ENCODE measurements at regions not wholly inside any gene's neighbourhood (a gene's known extent, or its start where the extent isn't known, plus 50 kb on each side); places are given as distances from the start of the nearest gene placed in this dataset.

DNA sequence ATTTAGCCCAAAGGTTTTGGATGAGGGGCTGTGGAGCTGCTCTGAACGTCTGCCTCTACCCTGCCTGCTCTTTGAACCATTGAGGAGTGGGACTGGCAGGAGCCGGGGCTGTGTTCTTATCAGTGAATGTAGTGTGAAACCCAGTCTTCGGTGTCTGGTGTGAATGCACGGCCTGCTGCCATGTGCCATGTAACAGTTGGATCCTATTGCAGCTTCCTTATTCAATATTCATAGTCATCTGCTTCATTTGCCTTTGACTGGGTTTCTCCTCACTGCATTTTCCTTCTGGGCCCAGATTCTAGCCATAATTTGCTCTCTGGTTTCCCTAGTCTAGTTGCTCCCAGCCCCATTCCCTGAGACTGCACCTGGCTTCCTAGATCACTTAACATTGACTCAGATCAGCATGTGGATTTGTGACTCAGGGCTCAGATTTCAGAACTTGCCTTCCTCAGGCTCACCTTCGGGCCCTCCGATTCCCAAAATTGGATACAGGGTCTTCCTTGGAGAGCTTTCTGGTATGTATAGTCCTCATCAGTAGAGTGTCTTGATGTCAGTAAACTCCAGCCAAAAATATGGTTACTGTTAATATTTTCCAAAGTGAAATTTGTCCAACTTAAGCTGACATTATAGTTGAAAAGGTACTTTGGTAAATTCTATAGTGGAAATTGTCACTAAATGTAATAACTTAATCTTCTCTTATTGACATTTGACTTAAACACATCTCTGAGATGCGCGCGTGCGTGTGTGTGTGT lies 94.0 kb upstream of the DDIT4L start:
- no peak for DNase-seq
- H3K27ac ChIP-seq: no peak overlapping the region
- no peaks in the 10 kb centered on the region for H3K9me3 ChIP-seq
- in situ Hi-C loops (cut with MboI; ENCODE audit: low pct_ligation_motif_present in 1 of 4, low pct_unique_long_range_greater_than_20kb in 1 of 4, low sequenced_read_pairs in 3 of 4): no loop called here
- H3K27me3 ChIP-seq: no peaks in the 10 kb centered on the region
- intact Hi-C loops (cut with DNase I; ENCODE audit: low total_unique reads): no loop called here
- 83 to 85% methylated on average over 9 to 10 of the region's 10 CpGs for WGBS, 2 donors (ENCODE audit: low coverage in 1 of 2)
- H3K36me3 ChIP-seq: no peaks in the 10 kb centered on the region
- no peaks in the 10 kb centered on the region for H3K4me1 ChIP-seq
- TF ChIP-seq POLR2AphosphoS5 (IDR thresholded peaks at IDR 0.05): no peak
- no peak overlapping the region for H3K4me3 ChIP-seq

- 84 to 89% methylated on average over 2 of the region's 2 CpGs for WGBS, 2 donors (ENCODE audit: low coverage in 1 of 2)
- H3K27ac ChIP-seq: no peak overlapping the region
- in situ Hi-C loops (cut with MboI; ENCODE audit: low pct_ligation_motif_present in 1 of 4, low pct_unique_long_range_greater_than_20kb in 1 of 4, low sequenced_read_pairs in 3 of 4): no loop called here
- H3K9me3 ChIP-seq: no peaks in the 10 kb centered on the region
- no peak for TF ChIP-seq EP300 (IDR thresholded peaks at IDR 0.05; ENCODE audit: low read depth)
- TF ChIP-seq POLR2AphosphoS5 (IDR thresholded peaks at IDR 0.05): no peak
- TF ChIP-seq, protein P1, sequence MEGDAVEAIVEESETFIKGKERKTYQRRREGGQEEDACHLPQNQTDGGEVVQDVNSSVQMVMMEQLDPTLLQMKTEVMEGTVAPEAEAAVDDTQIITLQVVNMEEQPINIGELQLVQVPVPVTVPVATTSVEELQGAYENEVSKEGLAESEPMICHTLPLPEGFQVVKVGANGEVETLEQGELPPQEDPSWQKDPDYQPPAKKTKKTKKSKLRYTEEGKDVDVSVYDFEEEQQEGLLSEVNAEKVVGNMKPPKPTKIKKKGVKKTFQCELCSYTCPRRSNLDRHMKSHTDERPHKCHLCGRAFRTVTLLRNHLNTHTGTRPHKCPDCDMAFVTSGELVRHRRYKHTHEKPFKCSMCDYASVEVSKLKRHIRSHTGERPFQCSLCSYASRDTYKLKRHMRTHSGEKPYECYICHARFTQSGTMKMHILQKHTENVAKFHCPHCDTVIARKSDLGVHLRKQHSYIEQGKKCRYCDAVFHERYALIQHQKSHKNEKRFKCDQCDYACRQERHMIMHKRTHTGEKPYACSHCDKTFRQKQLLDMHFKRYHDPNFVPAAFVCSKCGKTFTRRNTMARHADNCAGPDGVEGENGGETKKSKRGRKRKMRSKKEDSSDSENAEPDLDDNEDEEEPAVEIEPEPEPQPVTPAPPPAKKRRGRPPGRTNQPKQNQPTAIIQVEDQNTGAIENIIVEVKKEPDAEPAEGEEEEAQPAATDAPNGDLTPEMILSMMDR (IDR thresholded peaks at IDR 0.05): no peak
- no peak for TF ChIP-seq POLR2A (IDR thresholded peaks at IDR 0.05)
- H3K4me1 ChIP-seq: no peaks in the 10 kb centered on the region
- DNase-seq: no peak
- H3K27me3 ChIP-seq: no peaks in the 10 kb centered on the region
- no peak overlapping the region for H3K4me3 ChIP-seq
- H3K36me3 ChIP-seq: no peaks in the 10 kb centered on the region
- intact Hi-C loops (cut with DNase I; ENCODE audit: low total_unique reads): no loop called here
Observed at GRCh38 chr4:100280807-100281206, 90.5 kb upstream of the DDIT4L start.

GRCh38 chr4:100278567-100278966 lies 88.3 kb upstream of the DDIT4L start:
- WGBS, 2 donors (ENCODE audit: low coverage in 1 of 2): 71 to 88% methylated on average over 3 of the region's 3 CpGs
- in situ Hi-C loops (cut with MboI; ENCODE audit: low pct_ligation_motif_present in 1 of 4, low pct_unique_long_range_greater_than_20kb in 1 of 4, low sequenced_read_pairs in 3 of 4): no loop called here
- Histone ChIP-seq H3K27ac (no peak overlapping the region), H3K36me3 (no peaks in the 10 kb centered on the region), H3K9me3 (no peaks in the 10 kb centered on the region), H3K27me3 (no peaks in the 10 kb centered on the region), H3K4me3 (no peak overlapping the region), H3K4me1 (no peaks in the 10 kb centered on the region)
- intact Hi-C loops (cut with DNase I; ENCODE audit: low total_unique reads): no loop called here
- no peak for DNase-seq
- TF ChIP-seq POLR2AphosphoS5 (IDR thresholded peaks at IDR 0.05): no peak
- TF ChIP-seq EP300 (IDR thresholded peaks at IDR 0.05; ENCODE audit: low read depth): no peak
- TF ChIP-seq POLR2A (IDR thresholded peaks at IDR 0.05): no peak
- TF ChIP-seq, protein P1 (IDR thresholded peaks at IDR 0.05): no peak

- Histone ChIP-seq H3K27me3 (no peaks in the 10 kb centered on the region), H3K4me3 (no peak overlapping the region), H3K27ac (no peak overlapping the region), H3K9me3 (no peaks in the 10 kb centered on the region), H3K36me3 (no peaks in the 10 kb centered on the region), H3K4me1 (no peaks in the 10 kb centered on the region)
- no peak for DNase-seq
- no peak for TF ChIP-seq EP300 (IDR thresholded peaks at IDR 0.05; ENCODE audit: low read depth)
- no peak for TF ChIP-seq POLR2AphosphoS5 (IDR thresholded peaks at IDR 0.05)
- TF ChIP-seq, protein P1 (IDR thresholded peaks at IDR 0.05): no peak
- no peak for TF ChIP-seq POLR2A (IDR thresholded peaks at IDR 0.05)
- intact Hi-C loops (cut with DNase I; ENCODE audit: low total_unique reads) (no loop called here), in situ Hi-C loops (cut with MboI; ENCODE audit: low pct_ligation_motif_present in 1 of 4, low pct_unique_long_range_greater_than_20kb in 1 of 4, low sequenced_read_pairs in 3 of 4) (no loop called here)
- WGBS, 2 donors (ENCODE audit: low coverage in 1 of 2): 67 to 86% methylated on average over 2 of the region's 2 CpGs
Observed at GRCh38 chr4:100269446-100269845, 79.2 kb upstream of the DDIT4L start.

GRCh38 chr4:100268789-100269188 lies 78.5 kb upstream of the DDIT4L start:
- Histone ChIP-seq H3K27me3 (no peaks in the 10 kb centered on the region), H3K4me1 (no peaks in the 10 kb centered on the region), H3K4me3 (no peak overlapping the region), H3K36me3 (no peaks in the 10 kb centered on the region), H3K27ac (no peak overlapping the region), H3K9me3 (peaks cover 0 to under 1% of the 10 kb centered on the region in 2 donors)
- 78 to 93% methylated on average over 2 of the region's 2 CpGs for WGBS, 2 donors (ENCODE audit: low coverage in 1 of 2)
- TF ChIP-seq, protein P1 (IDR thresholded peaks at IDR 0.05): no peak
- in situ Hi-C loops (cut with MboI; ENCODE audit: low pct_ligation_motif_present in 1 of 4, low pct_unique_long_range_greater_than_20kb in 1 of 4, low sequenced_read_pairs in 3 of 4): no loop called here
- intact Hi-C loops (cut with DNase I; ENCODE audit: low total_unique reads): no loop called here
- DNase-seq: no peak
